Stomach (tissue), 4 donors: ENCODE measurements at regions not wholly inside any gene's neighbourhood (a gene's known extent, or its start where the extent isn't known, plus 50 kb on each side); places are given as distances from the start of the nearest gene placed in this dataset.

Experiments used
- POLR2A ChIP-seq, 4 donors: fragments of 450-650 bp; IDR thresholded peaks; one replicate each; pipeline ENCODE4 v1.6.1; 2016; ENCODE audit warnings: antibody characterized with exemption in 4 of 4, control low read depth in 2 of 4, mild to moderate bottlenecking in 1 of 4, moderate library complexity in 1 of 4
- POLR2AphosphoS5 ChIP-seq, 3 donors: sonication (generic); formaldehyde crosslinking; IDR thresholded peaks; one replicate each; pipeline ENCODE4 v1.6.1; 2016; ENCODE audit warnings: antibody characterized with exemption in 3 of 3
- TF ChIP-seq, protein P1 (sequence below), 7 experiments: fragments of 450-650 bp in 4 of 7; fragments of 200-600 bp in 3 of 7; sonication (generic) in 3 of 7; IDR thresholded peaks; one replicate each; pipeline ENCODE4 v1.5.1; 2016 to 2019; ENCODE audit warnings: antibody characterized with exemption in 7 of 7, control low read depth in 2 of 7, mild to moderate bottlenecking in 1 of 7

DNA sequence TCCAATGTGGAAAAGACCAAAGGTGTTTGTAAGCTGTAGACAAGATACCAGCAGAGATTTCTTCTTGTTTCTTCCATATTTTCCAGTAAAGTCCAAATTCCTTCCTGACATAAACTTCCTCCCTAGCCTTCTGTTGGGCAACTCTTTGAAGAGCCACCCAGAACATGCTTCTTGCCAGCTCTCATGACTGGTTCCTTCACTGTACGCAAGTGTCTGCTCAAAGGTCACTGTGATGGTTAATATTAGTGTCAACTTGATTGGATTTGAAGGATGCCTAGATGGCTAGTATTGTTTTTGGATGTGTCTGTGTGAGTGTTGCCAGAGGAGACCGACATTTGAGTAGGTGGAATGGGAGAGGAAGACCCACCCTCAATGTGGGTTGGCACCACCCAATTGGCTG, 416.6 kb upstream of the RUNX1 start:
- TF ChIP-seq POLR2AphosphoS5 (IDR thresholded peaks at IDR 0.05) (no peak), POLR2A (IDR thresholded peaks at IDR 0.05) (no peak)
- TF ChIP-seq, protein P1, sequence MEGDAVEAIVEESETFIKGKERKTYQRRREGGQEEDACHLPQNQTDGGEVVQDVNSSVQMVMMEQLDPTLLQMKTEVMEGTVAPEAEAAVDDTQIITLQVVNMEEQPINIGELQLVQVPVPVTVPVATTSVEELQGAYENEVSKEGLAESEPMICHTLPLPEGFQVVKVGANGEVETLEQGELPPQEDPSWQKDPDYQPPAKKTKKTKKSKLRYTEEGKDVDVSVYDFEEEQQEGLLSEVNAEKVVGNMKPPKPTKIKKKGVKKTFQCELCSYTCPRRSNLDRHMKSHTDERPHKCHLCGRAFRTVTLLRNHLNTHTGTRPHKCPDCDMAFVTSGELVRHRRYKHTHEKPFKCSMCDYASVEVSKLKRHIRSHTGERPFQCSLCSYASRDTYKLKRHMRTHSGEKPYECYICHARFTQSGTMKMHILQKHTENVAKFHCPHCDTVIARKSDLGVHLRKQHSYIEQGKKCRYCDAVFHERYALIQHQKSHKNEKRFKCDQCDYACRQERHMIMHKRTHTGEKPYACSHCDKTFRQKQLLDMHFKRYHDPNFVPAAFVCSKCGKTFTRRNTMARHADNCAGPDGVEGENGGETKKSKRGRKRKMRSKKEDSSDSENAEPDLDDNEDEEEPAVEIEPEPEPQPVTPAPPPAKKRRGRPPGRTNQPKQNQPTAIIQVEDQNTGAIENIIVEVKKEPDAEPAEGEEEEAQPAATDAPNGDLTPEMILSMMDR (IDR thresholded peaks at IDR 0.05): no peak
